GM12878 (cell line): ENCODE measurements at regions not wholly inside any gene's neighbourhood (a gene's known extent, or its start where the extent isn't known, plus 50 kb on each side); places are given as distances from the start of the nearest gene placed in this dataset.

ENCODE experiments used
- ATAC-seq: fragments of 200-7000 bp; cut with Tn5 transposase; 3 replicates; pipeline ENCODE4 v1.9.1; 2020; ENCODE audit warnings: mild to moderate bottlenecking, moderate library complexity
- BruUV-seq: library from RNA; stranded (reverse); fragments of 400-500 nt; replicated peaks from 2 replicates; lab custom pipeline; 2021; lab: Mats Ljungman, UMichigan
- CTCF ChIA-PET: fragments of 300-600 bp; sonication (Branson Sonifier 250); formaldehyde crosslinking; extraction: SDS; loops from one replicate; lab custom pipeline; 2021; ENCODE audit warnings: inconsistent platforms; lab: Yijun Ruan, JAX
- POLR2A ChIA-PET: fragments of 350-600 bp; formaldehyde crosslinking; extraction: SDS; loops from one replicate; lab custom pipeline; 2021; ENCODE audit warnings: inconsistent platforms; lab: Charles Lee
- RAD21 ChIA-PET: fragments of 300-600 bp; sonication (Branson Sonifier 250); formaldehyde crosslinking; loops from one replicate; lab custom pipeline; 2023; ENCODE audit warnings: antibody characterized with exemption; ENCODE audit not compliant: unreplicated experiment; lab: Charles Lee
- SMC1A ChIA-PET: fragments of 300-600 bp; sonication (Branson Sonifier 250); formaldehyde crosslinking; loops from one replicate; lab custom pipeline; 2023; ENCODE audit not compliant: unreplicated experiment, uncharacterized antibody; lab: Charles Lee
- DNase-seq: peaks from one replicate; pipeline ENCODE4 v3.0.0-alpha.2; 2011; ENCODE audit warnings: low read depth, low spot score
- FAIRE-seq: peaks from 3 replicates; lab custom pipeline; 2011; peaks lifted over from hg19 to GRCh38; lab: Jason Lieb, UNC
- H2AFZ ChIP-seq: 2 replicates; pipeline ENCODE4 v1.6.0; 2011; ENCODE audit warnings: low read depth, low read length, control low read depth; ENCODE audit not compliant: control insufficient read depth
- H3K27ac ChIP-seq: 2 replicates; pipeline ENCODE4 v1.5.1; 2011; ENCODE audit warnings: control low read depth; ENCODE audit not compliant: control insufficient read depth, insufficient read depth
- H3K27me3 ChIP-seq, 2 experiments: replicated peaks in 1 of 2; 2 replicates each; pipeline versions ENCODE4 v1.6.0 to v1.6.1; 2011; ENCODE audit warnings: low read length in 1 of 2; ENCODE audit not compliant: control insufficient read depth in 2 of 2, insufficient read depth in 2 of 2
- H3K36me3 ChIP-seq, 2 experiments: 2 replicates each; pipeline ENCODE4 v1.5.1; 2011; ENCODE audit warnings: low read length in 1 of 2; ENCODE audit not compliant: control insufficient read depth in 2 of 2, insufficient read depth in 2 of 2
- H3K4me1 ChIP-seq: 2 replicates; pipeline ENCODE4 v1.6.1; 2011; ENCODE audit warnings: mild to moderate bottlenecking, low read length, moderate library complexity, mixed read lengths; ENCODE audit not compliant: control insufficient read depth, insufficient read depth
- H3K4me2 ChIP-seq: 2 replicates; pipeline ENCODE4 v1.6.0; 2011; ENCODE audit warnings: control low read depth; ENCODE audit not compliant: control insufficient read depth, insufficient read depth
- H3K4me3 ChIP-seq: fragments of 200-600 bp; sonication (generic); 2 replicates; pipeline ENCODE4 v1.5.1; 2016
- H3K79me2 ChIP-seq: 2 replicates; pipeline ENCODE4 v1.6.0; 2011; ENCODE audit warnings: low read length; ENCODE audit not compliant: control insufficient read depth, insufficient read depth
- H3K9ac ChIP-seq: 2 replicates; pipeline ENCODE4 v1.8.0; 2011; ENCODE audit warnings: low read length, control low read depth, mixed read lengths; ENCODE audit not compliant: control insufficient read depth, insufficient read depth
- H3K9me3 ChIP-seq: replicated peaks from 3 replicates; pipeline ENCODE4 v1.5.1; 2011; ENCODE audit warnings: mild to moderate bottlenecking, low read length; ENCODE audit not compliant: control insufficient read depth, insufficient read depth
- H4K20me1 ChIP-seq: 2 replicates; pipeline ENCODE4 v1.6.0; 2011; ENCODE audit not compliant: control insufficient read depth, insufficient read depth
- BHLHE40 ChIP-seq, 2 experiments: fragments of 450-650 bp in 1 of 2; IDR thresholded peaks; 2 replicates each; pipeline ENCODE4 v1.6.1; 2011 to 2017; ENCODE audit warnings: low read depth in 2 of 2, borderline replicate concordance in 1 of 2, improper control_type of control experiment in 1 of 2, low read length in 1 of 2, mild to moderate bottlenecking in 1 of 2
- CHD4 ChIP-seq: fragments of 200-600 bp; sonication (generic); IDR thresholded peaks from 2 replicates; pipeline ENCODE4 v1.6.1; 2016; ENCODE audit warnings: mild to moderate bottlenecking
- E2F4 ChIP-seq: IDR thresholded peaks from 2 replicates; pipeline ENCODE4 v1.6.1; 2012; ENCODE audit warnings: low read depth, low read length, improper control_type of control experiment
- KDM1A ChIP-seq: fragments of 200-600 bp; sonication (generic); IDR thresholded peaks from 2 replicates; pipeline ENCODE4 v1.6.1; 2016; ENCODE audit warnings: borderline replicate concordance
- PRDM15 ChIP-seq: fragments of 450-650 bp; formaldehyde crosslinking; IDR thresholded peaks from 2 replicates; pipeline ENCODE4 v1.4.0; 2020; ENCODE audit warnings: mild to moderate bottlenecking, moderate library complexity
- RAD51 ChIP-seq: fragments of 450-650 bp; IDR thresholded peaks from 2 replicates; pipeline ENCODE4 v1.6.1; 2016; ENCODE audit warnings: moderate library complexity, mild to moderate bottlenecking, inconsistent platforms
- WGBS: methylation state at CpG from one replicate; pipeline ENCODE4 v1.1.6; 2016; ENCODE audit warnings: low lambda C conversion rate; ENCODE audit not compliant: insufficient replicate concordance, insufficient coverage; ENCODE audit errors: missing lambda C conversion rate; 5-methylcytosine and 5-hydroxymethylcytosine counted together
- in situ Hi-C: fragments of 300-500 bp; cut with MboI; formaldehyde crosslinking; loops from 9 replicates; pipeline ENCODE4 v1.14.3; 2018; ENCODE audit warnings: mixed read lengths
- intact Hi-C: fragments of 100-400 bp; cut with micrococcal nuclease; formaldehyde crosslinking; loops from one replicate; pipeline ENCODE4 v1.14.2; 2022; ENCODE audit not compliant: unreplicated experiment
- TF ChIP-seq, protein P1 (sequence below): fragments of 150-350 bp; IDR thresholded peaks from 2 replicates; pipeline ENCODE4 v1.6.1; 2014; ENCODE audit warnings: mild to moderate bottlenecking, low read depth, low read length

- Histone ChIP-seq H3K9me3 (no peaks in the 10 kb centered on the region), H3K27ac (no peak overlapping the region), H3K4me3 (no peak overlapping the region), H4K20me1 (no peaks in the 10 kb centered on the region), H2AFZ (no peak overlapping the region), H3K36me3 (no peaks in the 10 kb centered on the region)
- in situ Hi-C loops, result no loop called here
- no TSS peak for BruUV-seq
- no peak for DNase-seq
- no peak for FAIRE-seq
- WGBS, result 29% methylated on average over 5 of the region's 5 CpGs
- POLR2A ChIA-PET, result no interaction called here
- no peak for TF ChIP-seq RAD51
- TF ChIP-seq CHD4, result no peak
- no peak for TF ChIP-seq BHLHE40 (IDR thresholded peaks at IDR 0.05; ENCODE audit: borderline replicate concordance in 1 of 2, low read depth in 2 of 2, low read length in 1 of 2)
- TF ChIP-seq PRDM15 (CRISPR knock-in tag), result no peak
- TF ChIP-seq, protein P1, sequence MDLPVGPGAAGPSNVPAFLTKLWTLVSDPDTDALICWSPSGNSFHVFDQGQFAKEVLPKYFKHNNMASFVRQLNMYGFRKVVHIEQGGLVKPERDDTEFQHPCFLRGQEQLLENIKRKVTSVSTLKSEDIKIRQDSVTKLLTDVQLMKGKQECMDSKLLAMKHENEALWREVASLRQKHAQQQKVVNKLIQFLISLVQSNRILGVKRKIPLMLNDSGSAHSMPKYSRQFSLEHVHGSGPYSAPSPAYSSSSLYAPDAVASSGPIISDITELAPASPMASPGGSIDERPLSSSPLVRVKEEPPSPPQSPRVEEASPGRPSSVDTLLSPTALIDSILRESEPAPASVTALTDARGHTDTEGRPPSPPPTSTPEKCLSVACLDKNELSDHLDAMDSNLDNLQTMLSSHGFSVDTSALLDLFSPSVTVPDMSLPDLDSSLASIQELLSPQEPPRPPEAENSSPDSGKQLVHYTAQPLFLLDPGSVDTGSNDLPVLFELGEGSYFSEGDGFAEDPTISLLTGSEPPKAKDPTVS, result no peak
- no peak for TF ChIP-seq E2F4
- TF ChIP-seq KDM1A, result no peak
- TF ChIP-seq, all 136 proteins: peak for 0
- Histone ChIP-seq H3K9ac (no peak overlapping the region), H3K27me3 (no peaks in the 10 kb centered on the region), H3K79me2 (no peaks in the 10 kb centered on the region), H3K4me2 (no peak overlapping the region), H3K4me1 (no peaks in the 10 kb centered on the region)
- ChIA-PET CTCF (no interaction called here), SMC1A (interaction anchor here (0.8 to 1.0 kb wide), 2 partner anchors 561 to 718 kb away, joined by 3 read pairs; no protein-coding TSS in a partner anchor), RAD21 (no interaction called here)
- ATAC-seq, result peak; percentile 51
- intact Hi-C loops, result loop anchor here (5.0 to 10.0 kb wide), 2 partner anchors 718 to 720 kb away; no protein-coding TSS in a partner anchor
These were observed 1208.5 kb upstream of the ADGRL4 start for GRCh38 chr1:80214888-80215540.
